GM10266 (cell line): ENCODE measurements at regions not wholly inside any gene's neighbourhood (a gene's known extent, or its start where the extent isn't known, plus 50 kb on each side); places are given as distances from the start of the nearest gene placed in this dataset.
"Not testable (repeated sequence)": the region's sequence is repeated elsewhere in the genome, so short reads cannot be mapped to it uniquely, and the experiment has no call there.

Experiments
- DNase-seq: peaks from one replicate; pipeline ENCODE4 v3.0.0; 2012; ENCODE audit errors: extremely low spot score
- CTCF ChIP-seq: IDR thresholded peaks from 2 replicates; pipeline ENCODE4 v1.5.1; 2012; ENCODE audit warnings: mild to moderate bottlenecking, low read depth; ENCODE audit not compliant: control insufficient read depth, insufficient read depth; ENCODE audit errors: missing control alignments

DNA sequence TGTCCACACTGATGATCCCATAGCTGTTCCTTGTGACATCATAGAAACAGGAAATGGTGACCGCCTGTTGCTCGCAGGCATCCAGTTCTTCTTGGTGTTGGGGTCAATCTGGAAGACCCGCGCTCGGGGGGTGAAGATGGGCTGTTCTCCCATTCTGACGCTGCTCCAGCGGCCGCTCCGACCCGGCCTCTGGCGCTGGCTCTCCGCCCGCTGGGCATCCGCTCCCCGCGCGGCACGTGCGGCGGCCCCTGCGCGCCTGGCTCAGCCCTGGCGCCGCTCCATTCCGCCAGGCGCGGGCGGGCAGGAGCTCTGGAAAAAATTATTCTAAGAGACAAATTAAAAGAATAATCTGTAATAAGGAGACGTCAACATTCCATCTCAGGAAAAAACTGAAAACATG, 761.1 kb downstream of the TMEM121 start:
- no peak for TF ChIP-seq CTCF
- DNase-seq = no peak

- no peak for DNase-seq
- no peak for TF ChIP-seq CTCF
Measured at GRCh38 chr14:106291626-106292025, 765.2 kb downstream of the TMEM121 start.

- TF ChIP-seq CTCF = no peak
- DNase-seq = no peak
Measured at GRCh38 chr14:106294324-106294723, 767.9 kb downstream of the TMEM121 start.

GRCh38 chr14:106300951-106301510, 774.6 kb downstream of the TMEM121 start:
- DNase-seq = not testable (repeated sequence)

- not testable (repeated sequence) for DNase-seq
Measured at GRCh38 chr14:106301609-106302008, 775.2 kb downstream of the TMEM121 start.

- DNase-seq = no peak
- no peak for TF ChIP-seq CTCF
Measured at GRCh38 chr14:106302661-106303060, 776.3 kb downstream of the TMEM121 start.

- DNase-seq = no peak
- no peak for TF ChIP-seq CTCF
Measured at GRCh38 chr14:106304271-106304670, 777.9 kb downstream of the TMEM121 start.

- peak; percentile 82 for DNase-seq
- TF ChIP-seq CTCF = peak; percentile 82
Measured at GRCh38 chr14:106308839-106309389, 782.5 kb downstream of the TMEM121 start.
